HEK293 (cell line): ENCODE measurements at regions not wholly inside any gene's neighbourhood (a gene's known extent, or its start where the extent isn't known, plus 50 kb on each side); places are given as distances from the start of the nearest gene placed in this dataset.

Experiments used
- CTCF ChIA-PET: fragments of 350-600 bp; formaldehyde crosslinking; extraction: SDS; loops from one replicate; lab custom pipeline; 2021; ENCODE audit warnings: antibody characterized with exemption; lab: Yijun Ruan, JAX
- POLR2A ChIA-PET: fragments of 300-600 bp; formaldehyde crosslinking; extraction: SDS; loops from one replicate; lab custom pipeline; 2020; ENCODE audit warnings: antibody characterized with exemption, inconsistent platforms; lab: Yijun Ruan, JAX
- H3K27ac ChIP-seq: fragments of 200-500 bp; sonication (Bioruptor generic); 2 replicates; pipeline ENCODE4 v1.5.1; 2014; ENCODE audit warnings: low read depth, low read length, control low read depth, inconsistent platforms; ENCODE audit errors: extremely low read depth
- H3K36me3 ChIP-seq, 2 experiments: fragments of 200-500 bp in 1 of 2; sonication (Bioruptor generic) in 1 of 2; 1 replicate in 1 of 2; 2 replicates in 1 of 2; pipeline ENCODE4 v1.5.1; 2014 to 2017; ENCODE audit warnings: inconsistent platforms in 2 of 2, low read length in 2 of 2; ENCODE audit not compliant: control insufficient read depth in 2 of 2, insufficient read depth in 1 of 2
- H3K4me1 ChIP-seq: fragments of 200-500 bp; sonication (Bioruptor generic); 2 replicates; pipeline ENCODE4 v1.5.1; 2014; ENCODE audit warnings: mild to moderate bottlenecking, low read length, inconsistent platforms; ENCODE audit not compliant: control insufficient read depth, insufficient read depth
- H3K4me3 ChIP-seq: 2 replicates; pipeline ENCODE4 v1.5.1; 2011; ENCODE audit warnings: low read depth, mild to moderate bottlenecking, control low read depth, low read length, moderate library complexity
- H3K9me3 ChIP-seq: fragments of 200-500 bp; sonication (Bioruptor generic); 2 replicates; pipeline ENCODE4 v1.5.1; 2014; ENCODE audit warnings: low read depth, low read length, inconsistent platforms; ENCODE audit not compliant: control insufficient read depth, insufficient read depth
- GLIS1 ChIP-seq: fragments of 450-650 bp; formaldehyde crosslinking; IDR thresholded peaks from 2 replicates; pipeline ENCODE4 v1.5.1; 2016; ENCODE audit warnings: missing biosample characterization, missing genetic modification characterization
- KLF10 ChIP-seq: fragments of 450-650 bp; IDR thresholded peaks from 2 replicates; pipeline ENCODE4 v1.5.1; 2018; ENCODE audit warnings: missing biosample characterization, mild to moderate bottlenecking, missing genetic modification characterization
- KLF7 ChIP-seq: fragments of 450-650 bp; formaldehyde crosslinking; IDR thresholded peaks from 2 replicates; pipeline ENCODE4 v1.5.1; 2016; ENCODE audit warnings: missing biosample characterization, missing genetic modification characterization, borderline replicate concordance
- MYNN ChIP-seq: fragments of 450-650 bp; formaldehyde crosslinking; IDR thresholded peaks from 2 replicates; pipeline ENCODE4 v1.5.1; 2016; ENCODE audit warnings: missing biosample characterization, missing genetic modification characterization, borderline replicate concordance
- ZEB2 ChIP-seq: fragments of 450-650 bp; formaldehyde crosslinking; IDR thresholded peaks from 2 replicates; pipeline ENCODE4 v1.5.1; 2016; ENCODE audit warnings: missing biosample characterization, missing genetic modification characterization
- ZFHX2 ChIP-seq: fragments of 450-650 bp; formaldehyde crosslinking; conservative IDR thresholded peaks from 2 replicates; pipeline ENCODE4 v1.5.1; 2016; ENCODE audit warnings: missing biosample characterization, missing genetic modification characterization
- ZFP69B ChIP-seq: fragments of 450-650 bp; formaldehyde crosslinking; IDR thresholded peaks from 2 replicates; pipeline ENCODE4 v1.5.1; 2016; ENCODE audit warnings: missing biosample characterization, missing genetic modification characterization
- ZNF114 ChIP-seq: fragments of 450-650 bp; formaldehyde crosslinking; IDR thresholded peaks from 2 replicates; pipeline ENCODE4 v1.5.0; 2017; ENCODE audit warnings: missing biosample characterization, missing genetic modification characterization
- ZNF157 ChIP-seq: fragments of 450-650 bp; formaldehyde crosslinking; IDR thresholded peaks from 2 replicates; pipeline ENCODE4 v1.5.1; 2016; ENCODE audit warnings: missing biosample characterization, missing genetic modification characterization
- ZNF311 ChIP-seq: fragments of 450-650 bp; formaldehyde crosslinking; IDR thresholded peaks from 2 replicates; pipeline ENCODE4 v1.5.1; 2017; ENCODE audit warnings: missing biosample characterization, missing genetic modification characterization, borderline replicate concordance
- ZNF785 ChIP-seq: fragments of 450-650 bp; formaldehyde crosslinking; IDR thresholded peaks from 2 replicates; pipeline ENCODE4 v1.5.1; 2016; ENCODE audit warnings: missing biosample characterization, missing genetic modification characterization
- ZNF837 ChIP-seq: fragments of 450-650 bp; formaldehyde crosslinking; IDR thresholded peaks from 2 replicates; pipeline ENCODE4 v1.5.1; 2016; ENCODE audit warnings: missing biosample characterization, missing genetic modification characterization
- TF ChIP-seq, protein P1 (sequence below): fragments of 450-650 bp; formaldehyde crosslinking; IDR thresholded peaks from 2 replicates; pipeline ENCODE4 v1.5.1; 2017; ENCODE audit warnings: missing biosample characterization, missing genetic modification characterization
- TF ChIP-seq, protein P2 (sequence below): fragments of 450-650 bp; formaldehyde crosslinking; IDR thresholded peaks from 2 replicates; pipeline ENCODE4 v1.5.1; 2016; ENCODE audit warnings: missing biosample characterization, missing genetic modification characterization
- TF ChIP-seq, protein P3 (sequence below): fragments of 450-650 bp; formaldehyde crosslinking; IDR thresholded peaks from 2 replicates; pipeline ENCODE4 v1.5.1; 2016; ENCODE audit warnings: missing biosample characterization, missing genetic modification characterization

DNA sequence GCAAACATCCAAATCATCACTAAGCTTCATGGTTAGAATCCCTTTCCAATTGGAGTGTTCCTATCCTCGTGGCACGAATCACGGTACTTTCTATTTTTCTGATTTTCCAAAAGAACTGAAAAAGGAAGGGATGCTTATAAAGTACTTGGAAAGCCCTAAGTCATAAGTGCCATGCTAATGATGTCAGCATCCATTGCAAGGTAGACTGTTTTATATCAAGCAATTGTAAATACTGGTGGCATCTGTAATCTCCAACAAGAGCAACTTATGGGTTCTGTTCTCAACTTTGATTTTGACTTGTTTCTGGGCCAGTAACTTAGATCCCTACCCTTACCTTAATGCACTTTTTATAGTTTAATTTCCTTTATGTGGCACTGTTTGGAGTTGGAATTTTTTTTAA, 619.5 kb downstream of the BCL11A start:
- H3K27ac ChIP-seq: no peak overlapping the region
- CTCF ChIA-PET: interaction anchor here (0.6 kb wide), 3 partner anchors 20 to 1484 kb away, joined by 3 to 6 read pairs (median 3); no protein-coding TSS in a partner anchor

DNA sequence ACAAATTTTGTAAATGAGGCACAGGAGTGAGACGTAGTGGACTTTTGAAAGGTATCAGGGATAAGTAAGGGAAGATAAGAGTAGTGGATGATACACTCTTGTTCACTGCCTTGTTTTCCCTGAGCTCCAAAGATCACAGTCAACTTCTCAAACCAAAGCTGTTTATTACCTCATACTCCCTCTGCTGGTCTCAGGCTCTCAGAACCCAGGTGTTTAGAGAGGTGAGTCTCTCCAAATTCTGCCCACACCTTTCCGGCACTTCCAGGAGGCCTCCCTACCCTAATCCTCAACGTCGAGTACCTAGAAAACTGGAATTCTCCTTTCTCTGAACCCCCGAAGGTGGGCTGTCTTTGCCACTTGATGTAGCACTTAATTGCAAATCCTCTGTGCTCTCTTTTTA, 621.1 kb downstream of the BCL11A start:
- Histone ChIP-seq H3K27ac (no peak overlapping the region), H3K9me3 (no peaks in the 10 kb centered on the region), H3K36me3 (no peaks in the 10 kb centered on the region), H3K4me3 (no peak overlapping the region), H3K4me1 (no peaks in the 10 kb centered on the region)
- TF ChIP-seq KLF7: no peak
- TF ChIP-seq ZNF157: no peak
- no peak for TF ChIP-seq ZFP69B (tag by site-specific recombination)
- TF ChIP-seq, protein P1, sequence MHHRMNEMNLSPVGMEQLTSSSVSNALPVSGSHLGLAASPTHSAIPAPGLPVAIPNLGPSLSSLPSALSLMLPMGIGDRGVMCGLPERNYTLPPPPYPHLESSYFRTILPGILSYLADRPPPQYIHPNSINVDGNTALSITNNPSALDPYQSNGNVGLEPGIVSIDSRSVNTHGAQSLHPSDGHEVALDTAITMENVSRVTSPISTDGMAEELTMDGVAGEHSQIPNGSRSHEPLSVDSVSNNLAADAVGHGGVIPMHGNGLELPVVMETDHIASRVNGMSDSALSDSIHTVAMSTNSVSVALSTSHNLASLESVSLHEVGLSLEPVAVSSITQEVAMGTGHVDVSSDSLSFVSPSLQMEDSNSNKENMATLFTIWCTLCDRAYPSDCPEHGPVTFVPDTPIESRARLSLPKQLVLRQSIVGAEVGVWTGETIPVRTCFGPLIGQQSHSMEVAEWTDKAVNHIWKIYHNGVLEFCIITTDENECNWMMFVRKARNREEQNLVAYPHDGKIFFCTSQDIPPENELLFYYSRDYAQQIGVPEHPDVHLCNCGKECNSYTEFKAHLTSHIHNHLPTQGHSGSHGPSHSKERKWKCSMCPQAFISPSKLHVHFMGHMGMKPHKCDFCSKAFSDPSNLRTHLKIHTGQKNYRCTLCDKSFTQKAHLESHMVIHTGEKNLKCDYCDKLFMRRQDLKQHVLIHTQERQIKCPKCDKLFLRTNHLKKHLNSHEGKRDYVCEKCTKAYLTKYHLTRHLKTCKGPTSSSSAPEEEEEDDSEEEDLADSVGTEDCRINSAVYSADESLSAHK (tag by site-specific recombination): no peak
- POLR2A ChIA-PET: no interaction called here
- CTCF ChIA-PET: interaction anchor here (1.7 kb wide), 1 partner anchor 11 kb away, joined by 3 read pairs; no protein-coding TSS in a partner anchor

More for the DNA sequence above, 619.5 kb downstream of the BCL11A start:
- Histone ChIP-seq H3K4me3 (no peak overlapping the region), H3K36me3 (no peaks in the 10 kb centered on the region), H3K9me3 (no peaks in the 10 kb centered on the region), H3K4me1 (no peaks in the 10 kb centered on the region)
- TF ChIP-seq ZNF785 (tag by site-specific recombination) (no peak), KLF10 (tag by site-specific recombination) (no peak), ZNF837 (tag by site-specific recombination) (no peak), ZFHX2 (tag by site-specific recombination) (no peak)
- TF ChIP-seq, protein P2, sequence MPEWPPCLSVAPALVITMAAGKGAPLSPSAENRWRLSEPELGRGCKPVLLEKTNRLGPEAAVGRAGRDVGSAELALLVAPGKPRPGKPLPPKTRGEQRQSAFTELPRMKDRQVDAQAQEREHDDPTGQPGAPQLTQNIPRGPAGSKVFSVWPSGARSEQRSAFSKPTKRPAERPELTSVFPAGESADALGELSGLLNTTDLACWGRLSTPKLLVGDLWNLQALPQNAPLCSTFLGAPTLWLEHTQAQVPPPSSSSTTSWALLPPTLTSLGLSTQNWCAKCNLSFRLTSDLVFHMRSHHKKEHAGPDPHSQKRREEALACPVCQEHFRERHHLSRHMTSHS (tag by site-specific recombination): no peak
- POLR2A ChIA-PET: no interaction called here

DNA sequence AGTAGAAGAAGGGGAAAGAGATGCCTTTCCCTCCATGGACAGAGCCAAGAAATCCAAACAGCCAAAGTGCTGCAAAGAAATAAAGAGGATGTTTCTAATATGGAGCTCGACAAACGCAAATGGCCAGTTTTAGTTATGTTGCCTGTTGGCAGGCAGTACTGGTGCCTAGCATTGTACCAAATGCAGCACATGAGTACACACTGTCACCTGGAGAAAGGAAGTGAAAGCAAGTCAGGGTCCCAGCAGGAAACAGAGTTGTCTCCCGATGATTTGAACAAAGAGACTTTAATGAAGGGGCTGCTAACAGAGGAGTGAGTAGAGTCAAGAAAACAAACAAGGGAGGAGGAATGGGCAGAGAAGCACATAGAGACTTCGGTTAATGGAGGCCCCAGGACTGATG, 623.0 kb downstream of the BCL11A start:
- Histone ChIP-seq H3K9me3 (no peaks in the 10 kb centered on the region), H3K4me3 (no peak overlapping the region)
- CTCF ChIA-PET: no interaction called here
- POLR2A ChIA-PET: no interaction called here
- TF ChIP-seq MYNN (tag by site-specific recombination): no peak
- TF ChIP-seq ZNF311: no peak
- no peak for TF ChIP-seq GLIS1 (tag by site-specific recombination)
- TF ChIP-seq ZNF114 (tag by site-specific recombination): no peak
- TF ChIP-seq, protein P3, sequence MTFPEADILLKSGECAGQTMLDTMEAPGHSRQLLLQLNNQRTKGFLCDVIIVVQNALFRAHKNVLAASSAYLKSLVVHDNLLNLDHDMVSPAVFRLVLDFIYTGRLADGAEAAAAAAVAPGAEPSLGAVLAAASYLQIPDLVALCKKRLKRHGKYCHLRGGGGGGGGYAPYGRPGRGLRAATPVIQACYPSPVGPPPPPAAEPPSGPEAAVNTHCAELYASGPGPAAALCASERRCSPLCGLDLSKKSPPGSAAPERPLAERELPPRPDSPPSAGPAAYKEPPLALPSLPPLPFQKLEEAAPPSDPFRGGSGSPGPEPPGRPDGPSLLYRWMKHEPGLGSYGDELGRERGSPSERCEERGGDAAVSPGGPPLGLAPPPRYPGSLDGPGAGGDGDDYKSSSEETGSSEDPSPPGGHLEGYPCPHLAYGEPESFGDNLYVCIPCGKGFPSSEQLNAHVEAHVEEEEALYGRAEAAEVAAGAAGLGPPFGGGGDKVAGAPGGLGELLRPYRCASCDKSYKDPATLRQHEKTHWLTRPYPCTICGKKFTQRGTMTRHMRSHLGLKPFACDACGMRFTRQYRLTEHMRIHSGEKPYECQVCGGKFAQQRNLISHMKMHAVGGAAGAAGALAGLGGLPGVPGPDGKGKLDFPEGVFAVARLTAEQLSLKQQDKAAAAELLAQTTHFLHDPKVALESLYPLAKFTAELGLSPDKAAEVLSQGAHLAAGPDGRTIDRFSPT (tag by site-specific recombination): no peak
- no peak for TF ChIP-seq ZEB2
- TF ChIP-seq, all 188 proteins: peak for 0
- no peak overlapping the region for H3K27ac ChIP-seq
- no peaks in the 10 kb centered on the region for H3K36me3 ChIP-seq
- no peaks in the 10 kb centered on the region for H3K4me1 ChIP-seq
